Pons (tissue), 1 donor: ENCODE measurements at regions not wholly inside any gene's neighbourhood (a gene's known extent, or its start where the extent isn't known, plus 50 kb on each side); places are given as distances from the start of the nearest gene placed in this dataset.

Experiments used
- DNase-seq: peaks from one replicate; pipeline ENCODE4 v3.0.0-alpha.2; 2016; ENCODE audit warnings: low spot score

DNA sequence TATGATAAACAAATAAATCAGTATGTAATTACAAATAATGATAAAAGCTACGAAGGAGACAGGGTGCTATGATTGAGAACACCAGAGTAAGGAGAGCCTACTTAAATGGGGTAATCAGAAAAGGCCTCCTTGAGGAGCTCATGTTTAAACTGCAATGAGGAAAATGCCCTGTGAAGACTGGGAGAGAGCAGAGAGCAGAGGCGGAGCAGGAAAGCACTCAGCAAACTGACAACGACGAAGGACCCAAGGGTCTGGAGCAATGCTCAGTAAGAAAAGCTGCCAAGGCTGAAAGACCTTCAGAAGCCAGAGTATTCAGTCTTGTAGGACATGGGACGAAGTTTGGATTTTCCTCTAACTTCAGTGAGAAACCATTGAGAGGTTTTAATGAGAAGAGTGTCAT is 114.2 kb upstream of the PLEKHA5 start:
- no peak for DNase-seq

- no peak for DNase-seq
Measured at GRCh38 chr12:19018302-19018970, 111.1 kb upstream of the PLEKHA5 start.

- no peak for DNase-seq
Measured at GRCh38 chr12:19021240-19021639, 108.3 kb upstream of the PLEKHA5 start.

DNA sequence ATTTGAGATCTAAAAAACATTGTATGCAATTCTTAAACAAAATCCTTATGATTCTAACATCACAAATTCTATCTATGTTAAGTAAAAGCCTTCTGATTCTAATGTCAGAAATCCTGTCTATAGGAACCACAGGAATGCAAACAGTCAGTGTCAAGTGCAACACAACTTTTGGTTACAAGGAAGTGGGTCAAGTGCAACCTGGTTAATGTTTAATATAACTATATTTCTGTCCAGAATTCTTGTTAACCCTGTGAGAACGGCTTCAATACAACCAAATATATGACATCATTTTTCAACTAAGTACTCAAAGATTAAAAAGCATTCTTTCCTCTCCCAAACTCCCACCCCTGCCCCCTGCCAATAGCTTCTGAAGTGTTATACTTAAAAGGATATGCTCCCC is 107.9 kb upstream of the PLEKHA5 start:
- no peak for DNase-seq

- no peak for DNase-seq
Measured at GRCh38 chr12:19025582-19025981, 104.0 kb upstream of the PLEKHA5 start.

GRCh38 chr12:19026034-19026433 is 103.5 kb upstream of the PLEKHA5 start:
- no peak for DNase-seq

- DNase-seq, result no peak
Measured at GRCh38 chr12:19026614-19027488, 102.7 kb upstream of the PLEKHA5 start.

DNA sequence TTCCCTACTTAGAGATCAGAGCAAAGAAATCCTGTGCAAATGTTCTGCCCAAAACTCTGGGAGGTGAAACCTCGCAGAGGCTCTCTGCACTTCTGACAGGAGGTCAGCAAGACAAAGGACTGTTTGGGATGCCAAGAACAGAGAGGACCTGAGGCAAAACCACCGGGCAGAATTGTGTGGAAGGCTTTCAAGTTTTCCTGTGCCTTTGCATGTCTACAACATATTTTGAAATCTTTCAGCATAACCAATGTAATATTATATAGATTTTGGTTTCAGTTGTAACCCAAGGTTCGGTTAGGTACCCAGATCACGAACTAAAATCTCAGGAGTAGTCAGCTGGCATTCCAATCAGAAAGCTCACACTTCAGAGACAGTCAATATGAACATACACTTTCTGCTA is 99.4 kb upstream of the PLEKHA5 start:
- DNase-seq, result no peak

DNA sequence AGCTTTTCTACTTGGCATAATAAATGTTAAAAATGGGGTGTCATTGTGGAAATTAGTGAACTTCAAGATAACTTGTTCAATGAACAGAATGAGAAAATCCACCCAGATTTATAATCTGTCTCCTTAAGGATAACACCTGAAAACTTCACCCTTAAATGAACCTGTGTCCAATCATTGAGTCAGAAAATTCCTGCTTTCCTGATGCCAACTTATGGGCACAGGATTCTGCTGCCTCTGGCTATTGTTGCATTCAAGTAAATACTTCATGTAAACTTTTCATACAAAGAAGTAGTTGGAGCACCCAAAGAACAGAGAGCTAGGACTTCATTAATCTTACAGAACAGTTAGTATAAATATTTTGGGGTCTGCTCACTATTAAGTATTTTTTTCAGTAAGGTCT is 98.9 kb upstream of the PLEKHA5 start:
- no peak for DNase-seq

DNA sequence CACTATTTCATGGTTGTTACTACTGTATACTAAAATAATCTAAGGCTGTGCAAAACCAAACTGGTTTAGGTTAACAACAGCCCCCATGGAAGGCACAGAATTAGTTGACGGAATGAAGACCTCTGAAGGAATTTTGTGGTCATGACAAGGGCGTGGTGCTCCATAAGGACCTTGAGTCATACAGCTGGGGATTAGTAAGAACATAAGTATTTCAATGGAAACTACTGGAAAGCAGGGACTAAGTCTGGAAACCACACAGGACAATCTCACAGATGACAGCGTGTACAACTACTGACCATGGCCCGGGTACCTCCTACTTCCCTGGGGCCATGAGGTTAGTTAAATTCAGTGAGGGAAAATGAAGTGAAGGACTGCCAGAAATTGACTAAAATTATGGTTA is 98.5 kb upstream of the PLEKHA5 start:
- DNase-seq, result no peak

DNA sequence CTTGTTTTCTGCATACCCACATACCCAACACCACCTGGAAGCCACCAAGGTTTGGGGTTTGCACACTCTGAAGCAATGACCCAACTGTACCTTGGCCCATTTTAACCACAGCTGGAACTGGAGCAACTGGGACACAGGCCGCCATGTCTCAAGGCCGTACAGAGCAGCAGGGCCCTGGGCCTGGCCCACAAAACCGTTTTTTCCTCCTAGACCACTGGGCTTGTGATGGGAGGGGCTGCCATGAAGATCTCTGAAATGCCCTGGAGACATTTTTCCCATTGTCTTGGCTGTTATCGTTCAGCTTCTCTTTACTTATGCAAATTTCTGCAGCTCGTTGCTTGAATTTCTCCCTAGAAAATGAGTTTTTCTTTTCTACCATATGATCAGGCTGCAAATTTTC is 96.7 kb upstream of the PLEKHA5 start:
- no peak for DNase-seq

- no peak for DNase-seq
Measured at GRCh38 chr12:19033244-19033643, 96.3 kb upstream of the PLEKHA5 start.

GRCh38 chr12:19034937-19035336 is 94.6 kb upstream of the PLEKHA5 start:
- no peak for DNase-seq

GRCh38 chr12:19035536-19035935 is 94.0 kb upstream of the PLEKHA5 start:
- DNase-seq, result no peak

DNA sequence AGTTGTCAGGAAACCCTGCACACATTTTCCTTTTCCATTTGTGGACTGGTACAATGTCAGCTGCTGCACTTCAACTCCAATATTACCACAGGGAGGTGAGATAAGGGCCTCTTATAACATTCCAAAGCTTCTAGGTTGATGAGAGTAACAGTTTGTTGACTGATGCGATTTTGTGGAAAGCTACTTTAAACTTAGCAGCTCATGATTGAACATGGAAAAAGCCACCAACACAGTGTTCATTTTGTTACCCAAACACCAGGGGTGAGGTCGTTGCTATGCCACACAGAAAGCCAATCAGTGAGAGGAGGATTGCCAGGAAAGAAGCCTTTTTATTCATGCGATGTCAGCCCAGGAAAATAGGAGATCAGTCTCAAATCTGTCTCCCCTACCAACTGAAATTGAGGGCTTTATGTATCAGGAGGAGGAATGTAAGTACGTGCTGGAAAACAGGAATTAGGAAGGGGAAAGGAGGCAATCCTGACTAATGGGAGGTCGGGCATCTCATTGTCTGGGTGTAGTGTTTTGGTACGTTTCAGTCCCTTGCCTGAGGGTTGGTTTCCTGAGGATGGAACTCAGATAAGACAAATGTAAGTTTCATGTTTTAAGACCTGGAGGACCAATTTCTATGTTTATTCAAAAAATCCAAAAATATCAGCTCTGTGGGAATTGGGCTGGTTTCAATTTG is 92.7 kb upstream of the PLEKHA5 start:
- no peak for DNase-seq

- no peak for DNase-seq
Measured at GRCh38 chr12:19038209-19038608, 91.3 kb upstream of the PLEKHA5 start.

- no peak for DNase-seq
Measured at GRCh38 chr12:19039515-19039914, 90.0 kb upstream of the PLEKHA5 start.

- DNase-seq, result no peak
Measured at GRCh38 chr12:19042221-19042620, 87.3 kb upstream of the PLEKHA5 start.

DNA sequence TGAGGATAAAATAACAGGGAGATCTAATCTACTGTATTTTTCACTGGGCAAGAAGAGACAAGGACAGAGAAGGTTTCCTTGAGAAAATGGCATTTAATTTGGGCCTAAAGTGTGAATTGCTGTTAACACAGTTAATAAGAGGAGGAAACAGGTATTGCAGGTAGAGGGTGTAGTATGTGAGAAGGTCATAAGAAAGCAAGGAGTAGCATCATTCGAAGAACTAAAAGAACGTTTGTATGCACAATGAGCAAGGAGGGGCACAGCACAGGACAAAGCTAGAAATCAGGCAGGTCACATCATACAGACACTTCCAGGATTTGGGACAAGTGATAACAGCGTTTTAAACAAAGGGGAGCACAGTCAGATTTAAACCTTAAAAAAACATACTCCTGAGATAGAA is 85.1 kb upstream of the PLEKHA5 start:
- DNase-seq, result no peak

DNA sequence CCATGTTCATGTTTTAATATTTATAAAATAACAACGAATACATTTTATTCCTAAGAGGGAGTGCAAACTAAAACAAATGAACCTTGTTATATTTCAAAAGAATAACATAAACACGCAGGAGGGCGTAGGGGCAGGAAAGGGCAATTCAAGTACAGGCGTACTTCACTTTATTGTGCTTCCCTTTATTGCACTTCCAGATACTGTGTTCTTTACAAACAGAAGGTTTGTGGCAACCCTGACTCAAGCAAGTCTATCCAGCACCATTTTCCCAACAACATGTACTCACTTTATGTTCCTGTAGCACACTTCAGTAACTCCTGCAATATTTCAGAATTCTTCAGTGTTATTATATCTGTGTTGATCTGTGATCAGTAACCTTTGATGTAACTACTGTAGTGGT is 84.6 kb upstream of the PLEKHA5 start:
- no peak for DNase-seq

GRCh38 chr12:19045426-19045825 is 84.1 kb upstream of the PLEKHA5 start:
- DNase-seq, result no peak

- no peak for DNase-seq
Measured at GRCh38 chr12:19048943-19049342, 80.6 kb upstream of the PLEKHA5 start.

DNA sequence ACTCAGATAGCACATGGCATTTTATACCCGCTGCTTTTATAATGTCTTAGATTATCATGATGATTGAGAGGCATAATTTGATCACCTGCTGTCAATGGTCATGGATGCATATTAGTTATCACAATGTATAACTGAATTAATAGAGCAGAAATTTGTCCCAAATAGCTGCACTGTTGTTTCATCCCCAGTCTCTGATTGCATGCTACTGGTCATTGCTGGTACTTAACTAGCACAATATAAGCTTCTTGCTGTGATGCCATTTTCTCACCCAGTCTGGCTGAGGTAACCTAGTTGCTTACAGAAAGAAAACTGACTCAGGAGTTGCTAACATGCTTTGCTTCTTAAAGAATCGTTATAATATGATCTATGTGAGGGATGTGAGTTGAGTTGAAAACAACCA is 76.8 kb upstream of the PLEKHA5 start:
- no peak for DNase-seq
